Fibroblast of gingiva (primary cell): ENCODE measurements at regions not wholly inside any gene's neighbourhood (a gene's known extent, or its start where the extent isn't known, plus 50 kb on each side); places are given as distances from the start of the nearest gene placed in this dataset.

Experiments
- DNase-seq: peaks from one replicate; pipeline ENCODE4 v3.0.0-alpha.2; 2011; ENCODE audit warnings: low read depth

GRCh38 chr7:124497176-124497575, 268.4 kb downstream of the GPR37 start:
- no peak for DNase-seq

DNA sequence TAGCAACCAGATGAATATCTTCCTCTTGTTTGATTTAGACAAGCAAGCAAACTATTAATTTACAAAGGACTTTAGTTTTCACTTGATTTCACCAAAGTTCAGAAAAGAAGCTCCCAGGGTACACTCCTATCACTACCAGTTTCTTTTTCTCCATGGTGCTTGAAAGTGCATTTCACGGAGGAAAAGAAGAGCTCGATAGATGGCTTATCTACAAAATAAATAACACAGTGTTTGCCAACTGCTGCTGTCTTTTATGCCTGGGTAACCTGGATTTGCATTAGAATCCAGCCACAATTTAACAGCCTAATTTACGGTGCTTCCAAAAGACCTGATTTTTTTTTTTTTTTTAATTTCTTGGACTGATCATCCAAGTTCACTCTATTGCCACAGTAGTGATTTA, 275.7 kb downstream of the GPR37 start:
- no peak for DNase-seq

DNA sequence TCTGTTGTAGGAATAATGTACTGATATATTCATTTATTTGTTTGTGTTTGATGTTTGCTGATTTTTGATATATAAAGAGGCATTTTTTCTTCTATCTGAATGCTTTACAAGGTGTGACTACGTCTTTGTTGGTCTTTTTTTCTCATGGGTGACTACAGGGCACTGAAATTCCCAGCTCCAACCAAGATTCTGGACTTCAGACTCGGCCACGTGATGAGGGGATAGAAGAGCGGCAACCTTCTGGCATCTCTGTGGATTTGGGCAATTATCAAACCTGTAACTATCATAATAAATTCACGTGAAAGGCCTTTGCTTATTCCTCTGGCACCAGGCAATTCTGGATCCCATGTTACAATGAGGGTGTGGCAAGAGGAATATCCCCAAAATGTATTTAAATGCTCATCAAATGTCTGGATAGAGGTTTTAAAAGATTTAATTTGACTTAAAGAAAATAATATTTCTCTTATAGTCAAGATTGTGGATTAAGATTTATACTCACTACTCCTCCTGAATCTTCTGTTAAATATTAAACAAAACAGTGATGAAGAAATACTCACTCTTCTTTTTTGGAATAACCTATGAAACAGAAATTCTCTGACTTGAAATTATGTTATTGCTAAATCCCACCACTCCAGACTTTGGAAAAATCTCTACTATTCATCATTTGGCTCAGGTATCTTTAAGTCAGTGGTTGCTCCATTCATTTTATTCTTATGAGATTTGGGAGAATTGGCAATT, 276.3 kb downstream of the GPR37 start:
- no peak for DNase-seq

- DNase-seq: no peak
Measured at GRCh38 chr7:124482229-124482628, 283.4 kb downstream of the GPR37 start.

- no peak for DNase-seq
Measured at GRCh38 chr7:124480821-124481290, 284.7 kb downstream of the GPR37 start.

GRCh38 chr7:124480036-124480820, 285.4 kb downstream of the GPR37 start:
- no peak for DNase-seq

DNA sequence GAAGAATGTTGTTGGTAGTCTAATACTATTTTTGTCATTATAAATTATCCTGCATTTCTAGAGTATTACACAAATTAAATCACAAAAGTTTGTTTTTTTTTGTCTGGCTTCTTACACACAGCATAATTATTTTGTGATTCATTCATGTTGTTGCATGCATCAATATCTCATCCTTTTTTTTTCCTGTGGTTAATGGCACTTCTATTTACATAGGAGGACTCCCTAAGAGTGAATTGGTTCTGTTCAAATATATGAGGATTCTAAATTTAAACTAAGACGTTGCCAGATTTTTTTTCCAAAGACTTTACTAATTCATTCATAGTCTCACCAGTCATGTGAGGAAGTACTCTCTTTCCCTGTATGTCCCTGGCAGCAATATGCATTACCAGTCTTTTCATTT, 303.3 kb downstream of the GPR37 start:
- peak; percentile 57 for DNase-seq

- no peak for DNase-seq
Measured at GRCh38 chr7:124460555-124460954, 305.0 kb downstream of the GPR37 start.

- no peak for DNase-seq
Measured at GRCh38 chr7:124460056-124460450, 305.5 kb downstream of the GPR37 start.

- DNase-seq: peak; percentile 59
Measured at GRCh38 chr7:124459101-124460055, 306.2 kb downstream of the GPR37 start.

- DNase-seq: no peak
Measured at GRCh38 chr7:124457841-124458240, 307.8 kb downstream of the GPR37 start.

DNA sequence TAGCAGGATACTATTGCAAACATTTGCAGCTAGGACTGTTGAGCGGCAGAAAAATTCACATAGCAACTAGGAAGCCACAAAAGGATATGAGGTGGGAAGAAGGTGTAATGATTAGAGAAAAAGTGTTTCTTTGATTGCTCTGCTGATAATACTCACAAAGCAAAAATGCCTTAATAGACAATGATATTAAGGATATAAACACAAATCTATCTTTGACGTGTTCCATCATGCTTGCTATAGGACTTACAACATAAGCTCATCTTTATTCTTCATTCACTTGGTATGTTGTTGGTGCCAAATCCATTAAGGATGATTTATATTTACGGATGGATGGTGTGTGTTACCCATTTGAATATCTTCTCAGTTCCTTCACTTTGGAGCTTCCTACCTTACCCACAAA, 309.3 kb downstream of the GPR37 start:
- no peak for DNase-seq

- DNase-seq: no peak
Measured at GRCh38 chr7:124452186-124452585, 313.4 kb downstream of the GPR37 start.

GRCh38 chr7:124449896-124450295, 315.7 kb downstream of the GPR37 start:
- DNase-seq: no peak

DNA sequence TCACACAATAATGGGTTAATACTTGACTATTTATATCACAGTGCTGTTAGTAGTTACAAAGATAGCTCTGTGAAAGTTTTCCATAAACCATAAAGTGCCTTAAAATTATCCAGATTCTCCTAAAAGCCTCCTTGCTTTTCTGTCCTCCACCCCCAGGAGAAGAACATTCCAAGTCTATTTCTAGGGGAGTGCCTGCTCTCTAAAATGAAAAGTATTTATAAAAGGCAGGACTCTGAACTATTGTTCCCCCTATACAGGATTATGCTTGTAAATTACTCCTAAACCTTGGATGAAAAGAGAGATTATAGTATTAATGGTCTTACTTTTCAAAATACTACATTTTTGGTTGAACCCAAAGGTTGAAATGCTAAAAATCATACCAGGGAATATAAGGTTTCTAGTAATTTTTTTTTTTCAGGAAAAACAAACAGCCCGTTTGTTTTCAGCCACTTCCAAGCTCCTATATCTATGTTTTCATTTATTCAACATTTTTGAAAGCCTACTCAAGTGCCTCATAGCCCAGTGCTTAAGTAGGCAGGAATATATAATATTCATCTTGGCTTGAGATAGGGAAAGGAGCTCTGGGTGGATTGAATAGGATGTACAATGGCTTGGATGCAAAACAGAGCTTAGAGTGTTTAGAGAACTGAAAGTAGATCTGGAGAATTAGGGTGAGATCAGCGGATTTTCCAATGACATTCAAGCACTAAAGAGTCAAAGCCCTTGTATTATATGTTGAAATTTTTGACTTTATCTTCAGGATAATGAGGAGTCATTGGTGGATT, 320.7 kb downstream of the GPR37 start:
- no peak for DNase-seq

GRCh38 chr7:124443762-124444161, 321.8 kb downstream of the GPR37 start:
- DNase-seq: no peak

DNA sequence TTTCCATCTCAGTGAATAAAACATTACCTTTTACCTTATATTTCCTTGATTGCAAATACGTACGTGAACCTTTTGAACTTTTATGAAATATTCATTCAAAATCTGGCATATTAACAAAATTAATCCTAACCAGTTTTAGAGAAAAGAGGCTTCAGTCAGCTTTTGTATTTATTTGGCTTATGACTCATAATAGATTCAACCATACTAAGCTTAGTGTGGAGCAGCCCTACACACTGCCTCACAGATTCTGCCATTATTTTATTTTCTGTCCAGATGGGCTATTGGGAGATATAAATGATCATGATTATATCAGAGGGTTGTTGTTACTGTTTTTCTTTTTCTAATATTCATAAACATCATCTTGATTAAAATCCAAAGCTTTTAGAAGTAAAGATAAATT, 325.5 kb downstream of the GPR37 start:
- no peak for DNase-seq

GRCh38 chr7:124432009-124432578, 333.5 kb downstream of the GPR37 start:
- peak; percentile 11 for DNase-seq

DNA sequence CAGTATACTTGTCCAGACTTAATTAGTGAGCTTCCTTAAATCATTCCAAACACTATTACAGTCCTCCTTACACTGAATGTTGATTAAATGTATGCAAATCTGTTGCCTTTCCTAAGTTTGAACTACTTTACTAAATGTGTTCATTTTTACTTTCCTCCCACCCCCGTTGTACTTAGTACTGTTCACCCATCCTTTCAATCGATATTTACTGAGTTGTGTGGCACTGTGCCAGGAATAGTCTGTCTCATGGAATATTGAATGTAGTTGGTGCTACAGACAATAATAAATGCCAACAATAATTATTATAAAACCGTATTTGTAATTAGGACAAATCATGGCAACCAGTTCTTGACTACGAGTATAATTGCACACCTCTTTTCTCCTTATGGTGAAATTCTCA, 335.7 kb downstream of the GPR37 start:
- no peak for DNase-seq

DNA sequence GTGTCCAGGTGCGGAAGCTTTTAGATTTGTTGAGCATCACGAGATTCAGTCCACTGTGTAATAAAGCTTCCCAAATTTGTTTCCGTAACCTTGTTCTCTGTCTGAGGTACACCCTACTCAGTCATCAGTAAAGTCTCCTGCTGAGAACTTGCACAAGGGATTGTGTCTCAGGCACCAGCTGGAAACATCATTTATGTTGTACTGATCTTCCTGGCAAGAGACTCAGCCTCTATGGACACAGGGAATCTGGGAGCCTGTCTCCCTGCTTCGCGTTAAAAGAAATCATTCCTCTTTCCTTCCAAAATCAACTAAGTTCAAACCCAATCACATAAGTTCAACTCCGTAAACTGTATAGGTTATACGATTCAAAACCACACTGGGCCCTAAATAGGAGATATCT, 336.8 kb downstream of the GPR37 start:
- DNase-seq: no peak

DNA sequence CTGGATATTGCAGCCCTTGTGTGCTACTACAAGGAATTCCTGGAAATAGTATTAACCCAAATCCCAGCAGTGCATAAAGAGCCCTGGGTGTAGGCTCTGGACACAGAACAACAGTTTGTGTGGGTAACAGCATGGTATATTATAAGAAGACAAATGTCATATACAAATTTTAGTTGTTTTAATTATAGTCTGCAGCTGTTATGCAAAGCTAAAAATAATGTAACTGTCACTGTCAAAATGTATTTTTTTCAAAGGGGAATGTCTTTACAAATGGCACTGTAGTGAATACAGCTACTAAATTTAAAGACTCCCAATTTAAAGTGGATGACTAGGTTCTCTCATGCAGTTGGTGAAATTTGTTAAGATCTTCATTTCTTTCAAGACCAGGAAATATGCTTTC, 339.0 kb downstream of the GPR37 start:
- DNase-seq: no peak
